HG02759 (cell line): ENCODE measurements at regions not wholly inside any gene's neighbourhood (a gene's known extent, or its start where the extent isn't known, plus 50 kb on each side); places are given as distances from the start of the nearest gene placed in this dataset.
"Not testable (repeated sequence)": the region's sequence is repeated elsewhere in the genome, so short reads cannot be mapped to it uniquely, and the experiment has no call there.

Experiments
- ATAC-seq: cut with Tn5 transposase; IDR thresholded peaks from one replicate; pipeline ENCODE4 v1.9.1; 2021; ENCODE audit warnings: mild to moderate bottlenecking, moderate library complexity; ENCODE audit not compliant: unreplicated experiment

- ATAC-seq: not testable (repeated sequence)
Observed at GRCh38 chr20:29516847-29517246, 1740.6 kb upstream of the DEFB115 start.

- ATAC-seq: not testable (repeated sequence)
Observed at GRCh38 chr20:29519610-29520241, 1737.7 kb upstream of the DEFB115 start.

- ATAC-seq: not testable (repeated sequence)
Observed at GRCh38 chr20:29533566-29534177, 1723.8 kb upstream of the DEFB115 start.

DNA sequence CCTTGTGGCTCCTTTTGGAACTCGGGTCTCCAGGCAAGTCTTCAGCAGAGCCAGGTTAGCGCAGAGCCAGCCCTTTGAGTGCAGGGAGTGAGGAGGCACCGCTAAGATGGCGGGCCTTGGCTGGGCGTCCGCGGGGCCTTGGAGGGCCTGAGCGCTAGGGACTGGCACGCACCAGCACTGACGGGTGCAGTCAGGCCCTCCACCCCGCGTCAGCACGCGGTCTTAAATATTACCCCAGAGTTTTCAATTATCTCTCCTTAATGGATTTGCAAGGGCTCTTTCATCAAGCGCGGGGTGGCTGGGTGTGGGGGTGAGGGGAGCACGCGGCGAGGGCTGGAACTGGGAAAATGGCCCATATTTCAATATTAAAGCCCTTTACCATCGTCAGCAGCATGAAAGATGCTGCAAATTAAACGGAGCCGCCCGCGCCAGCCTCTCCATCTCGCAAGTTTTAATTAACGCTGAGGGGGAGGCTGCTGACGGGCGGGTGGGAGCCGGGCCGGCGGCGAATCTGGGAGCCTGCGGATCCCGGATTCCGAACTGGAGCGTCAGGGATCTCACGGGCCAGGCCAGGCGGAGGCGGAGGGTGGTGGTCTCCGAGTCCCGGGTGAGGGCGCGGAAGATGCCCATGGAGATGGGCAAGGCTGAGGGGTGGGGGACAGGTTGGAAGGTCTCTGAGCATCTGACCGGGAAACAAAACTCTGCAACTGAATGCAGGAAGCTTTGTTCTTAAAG lies 1690.4 kb upstream of the DEFB115 start:
- not testable (repeated sequence) for ATAC-seq

- not testable (repeated sequence) for ATAC-seq
Observed at GRCh38 chr20:29567671-29568070, 1689.8 kb upstream of the DEFB115 start.

- not testable (repeated sequence) for ATAC-seq
Observed at GRCh38 chr20:29570126-29570525, 1687.3 kb upstream of the DEFB115 start.

- ATAC-seq: not testable (repeated sequence)
Observed at GRCh38 chr20:29589530-29589929, 1667.9 kb upstream of the DEFB115 start.

DNA sequence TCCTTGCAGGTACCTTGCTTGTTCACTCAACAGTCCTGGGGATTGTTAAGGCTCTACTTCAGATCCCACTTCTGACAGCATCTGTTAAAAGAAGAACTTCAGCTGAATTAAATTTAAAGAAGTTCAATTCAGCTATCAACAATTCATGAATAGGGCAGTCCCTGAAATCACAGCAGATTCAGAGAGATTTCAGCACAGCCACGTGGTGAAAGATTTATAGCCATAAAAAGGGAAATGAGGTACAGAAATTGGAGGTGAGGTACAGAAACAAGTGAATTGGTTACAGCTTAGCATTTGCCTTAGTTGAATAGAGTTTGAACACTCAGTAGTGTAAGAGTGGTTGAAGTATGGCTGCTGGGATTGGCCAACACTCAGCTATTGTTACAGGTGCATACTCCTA lies 1653.3 kb upstream of the DEFB115 start:
- ATAC-seq: not testable (repeated sequence)

- ATAC-seq: not testable (repeated sequence)
Observed at GRCh38 chr20:29606171-29606570, 1651.3 kb upstream of the DEFB115 start.

DNA sequence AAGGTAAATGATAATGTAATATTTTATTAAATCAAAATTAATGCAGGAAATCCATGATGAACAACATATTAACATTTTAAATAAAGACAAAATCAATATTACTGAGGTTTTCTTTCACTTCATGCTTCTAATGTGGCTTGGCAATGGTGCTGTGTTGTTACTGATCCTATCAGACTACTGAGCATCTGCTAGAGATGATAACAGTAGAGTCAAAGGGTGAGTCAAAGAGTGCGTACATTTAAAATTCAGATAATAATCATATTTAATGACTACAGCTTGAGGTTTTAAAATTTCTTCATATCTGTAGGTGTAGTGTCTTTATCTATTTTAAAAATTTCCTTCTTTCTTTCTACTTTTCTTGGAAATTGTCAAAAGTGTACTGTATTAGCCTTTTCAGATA lies 1628.1 kb upstream of the DEFB115 start:
- not testable (repeated sequence) for ATAC-seq
